ENCODE measurements at regions not wholly inside any gene's neighbourhood (a gene's known extent, or its start where the extent isn't known, plus 50 kb on each side); places are given as distances from the start of the nearest gene placed in this dataset.
"Not testable (repeated sequence)": the region's sequence is repeated elsewhere in the genome, so short reads cannot be mapped to it uniquely, and the experiment has no call there.

GRCh38 chr5:174897281-174897950 lies 173.0 kb downstream of the MSX2 start:
- no peak for DNase-seq (ENCODE audit: low spot score)
- TF ChIP-seq CTCF (IDR thresholded peaks at IDR 0.05) = no peak
- H3K4me1 ChIP-seq = no peaks in the 10 kb centered on the region
- no peaks in the 10 kb centered on the region for H3K36me3 ChIP-seq
- H3K27me3 ChIP-seq = no peaks in the 10 kb centered on the region
- H3K4me3 ChIP-seq = no peak overlapping the region
- no peaks in the 10 kb centered on the region for H3K9me3 ChIP-seq
- no peak overlapping the region for H3K27ac ChIP-seq

- TF ChIP-seq CTCF (IDR thresholded peaks at IDR 0.05) = no peak
- Histone ChIP-seq H3K36me3 (no peaks in the 10 kb centered on the region), H3K27ac (no peak overlapping the region), H3K4me1 (no peaks in the 10 kb centered on the region), H3K4me3 (no peak overlapping the region), H3K9me3 (no peaks in the 10 kb centered on the region), H3K27me3 (no peaks in the 10 kb centered on the region)
- no peak for DNase-seq (ENCODE audit: low spot score)
Measured at GRCh38 chr5:174895360-174895759, 171.0 kb downstream of the MSX2 start.

- TF ChIP-seq CTCF (IDR thresholded peaks at IDR 0.05) = no peak
- H3K9me3 ChIP-seq = no peaks in the 10 kb centered on the region
- no peaks in the 10 kb centered on the region for H3K27me3 ChIP-seq
- no peak for DNase-seq (ENCODE audit: low spot score)
- H3K4me1 ChIP-seq = no peaks in the 10 kb centered on the region
- H3K36me3 ChIP-seq = no peaks in the 10 kb centered on the region
- H3K27ac ChIP-seq = no peak overlapping the region
- no peak overlapping the region for H3K4me3 ChIP-seq
Measured at GRCh38 chr5:174892742-174893141, 168.4 kb downstream of the MSX2 start.

GRCh38 chr5:174880412-174881200 lies 156.2 kb downstream of the MSX2 start:
- not testable (repeated sequence) for H3K4me3 ChIP-seq; H3K27me3 ChIP-seq; H3K9me3 ChIP-seq; H3K4me1 ChIP-seq; DNase-seq (ENCODE audit: low spot score); H3K36me3 ChIP-seq; H3K27ac ChIP-seq

- no peak for DNase-seq (ENCODE audit: low spot score)
- H3K9me3 ChIP-seq = no peaks in the 10 kb centered on the region
- H3K4me1 ChIP-seq = no peaks in the 10 kb centered on the region
- H3K4me3 ChIP-seq = no peak overlapping the region
- no peak overlapping the region for H3K27ac ChIP-seq
- no peaks in the 10 kb centered on the region for H3K36me3 ChIP-seq
- H3K27me3 ChIP-seq = no peaks in the 10 kb centered on the region
- TF ChIP-seq CTCF (IDR thresholded peaks at IDR 0.05) = no peak
Measured at GRCh38 chr5:174877987-174878386, 153.6 kb downstream of the MSX2 start.

GRCh38 chr5:174872271-174872670 lies 147.9 kb downstream of the MSX2 start:
- H3K4me1 ChIP-seq = no peaks in the 10 kb centered on the region
- H3K27me3 ChIP-seq = no peaks in the 10 kb centered on the region
- no peak overlapping the region for H3K4me3 ChIP-seq
- no peaks in the 10 kb centered on the region for H3K36me3 ChIP-seq
- no peak for DNase-seq (ENCODE audit: low spot score)
- TF ChIP-seq CTCF (IDR thresholded peaks at IDR 0.05) = no peak
- H3K27ac ChIP-seq = no peak overlapping the region
- no peaks in the 10 kb centered on the region for H3K9me3 ChIP-seq
